ENCODE measurements at regions not wholly inside any gene's neighbourhood (a gene's known extent, or its start where the extent isn't known, plus 50 kb on each side); places are given as distances from the start of the nearest gene placed in this dataset.

- TF ChIP-seq CREB1 (CRISPR knock-in tag; IDR thresholded peaks at IDR 0.05; ENCODE audit: low read depth), result no peak
- TF ChIP-seq REST (IDR thresholded peaks at IDR 0.05; ENCODE audit: unreplicated experiment), result no peak
Measured at GRCh38 chr3:117485841-117486240, 776.3 kb downstream of the TUSC7 start (continued).

- no peaks in the 10 kb centered on the region for H3K36me3 ChIP-seq (ENCODE audit: insufficient read depth)
- H3K9me2 ChIP-seq (ENCODE audit: insufficient read depth), result no peaks in the 10 kb centered on the region
- no peak for ATAC-seq
- no peak overlapping the region for H3K4me2 ChIP-seq
- no peaks in the 10 kb centered on the region for H3K79me2 ChIP-seq (replicated peaks; ENCODE audit: insufficient read depth)
- H4K20me1 ChIP-seq (replicated peaks; ENCODE audit: insufficient read depth), result no peaks in the 10 kb centered on the region
- H2AFZ ChIP-seq, result no peak overlapping the region
- H3F3A ChIP-seq (replicated peaks; ENCODE audit: low read depth), result no peaks in the 10 kb centered on the region
- H3K4me1 ChIP-seq (ENCODE audit: insufficient read depth), result peaks cover 5% of the 10 kb centered on the region
- H3K27ac Mint-ChIP-seq, result no peak overlapping the region
- no peak for DNase-seq (ENCODE audit: low spot score)
- H3K36me3 Mint-ChIP-seq (ENCODE audit: low read depth), result no peaks in the 10 kb centered on the region
- no peak overlapping the region for H3K4me3 Mint-ChIP-seq
- H3K27me3 Mint-ChIP-seq (ENCODE audit: insufficient read depth, low read depth, poor library complexity), result peaks cover 2% of the 10 kb centered on the region
- no peaks in the 10 kb centered on the region; the same call in 2 of the 3 replicates for H3K9me3 Mint-ChIP-seq
- peaks cover 27% of the 10 kb centered on the region for H3K4me1 Mint-ChIP-seq
- no peaks in the 10 kb centered on the region for H3K27me3 ChIP-seq (ENCODE audit: insufficient read depth)
- H3K4me3 ChIP-seq, result no peak overlapping the region
- H3K27ac ChIP-seq (ENCODE audit: low read depth), result no peak overlapping the region
- TF ChIP-seq CREB1 (CRISPR knock-in tag; IDR thresholded peaks at IDR 0.05; ENCODE audit: low read depth) (no peak), NANOG (IDR thresholded peaks at IDR 0.05; ENCODE audit: borderline replicate concordance) (no peak), JUNB (IDR thresholded peaks at IDR 0.05; ENCODE audit: unreplicated experiment) (no peak), ZNF114 (CRISPR knock-in tag; IDR thresholded peaks at IDR 0.05) (no peak), ZNF331 (CRISPR knock-in tag; IDR thresholded peaks at IDR 0.05; ENCODE audit: low read depth) (no peak), EZH2 (IDR thresholded peaks at IDR 0.05; ENCODE audit: low read depth, unreplicated experiment) (no peak), ETS1 (IDR thresholded peaks at IDR 0.05) (no peak), ZNF462 (CRISPR knock-in tag; IDR thresholded peaks at IDR 0.05) (no peak), STAT1 (IDR thresholded peaks at IDR 0.05; ENCODE audit: unreplicated experiment) (no peak), CTCF (conservative IDR thresholded peaks at IDR 0.05; ENCODE audit: low read depth in 2 of 2) (no peak)
Measured at GRCh38 chr3:117486719-117487716, 777.4 kb downstream of the TUSC7 start.

Data from GM23338 (cell line).